ENCODE measurements at regions not wholly inside any gene's neighbourhood (a gene's known extent, or its start where the extent isn't known, plus 50 kb on each side); places are given as distances from the start of the nearest gene placed in this dataset.

DNA sequence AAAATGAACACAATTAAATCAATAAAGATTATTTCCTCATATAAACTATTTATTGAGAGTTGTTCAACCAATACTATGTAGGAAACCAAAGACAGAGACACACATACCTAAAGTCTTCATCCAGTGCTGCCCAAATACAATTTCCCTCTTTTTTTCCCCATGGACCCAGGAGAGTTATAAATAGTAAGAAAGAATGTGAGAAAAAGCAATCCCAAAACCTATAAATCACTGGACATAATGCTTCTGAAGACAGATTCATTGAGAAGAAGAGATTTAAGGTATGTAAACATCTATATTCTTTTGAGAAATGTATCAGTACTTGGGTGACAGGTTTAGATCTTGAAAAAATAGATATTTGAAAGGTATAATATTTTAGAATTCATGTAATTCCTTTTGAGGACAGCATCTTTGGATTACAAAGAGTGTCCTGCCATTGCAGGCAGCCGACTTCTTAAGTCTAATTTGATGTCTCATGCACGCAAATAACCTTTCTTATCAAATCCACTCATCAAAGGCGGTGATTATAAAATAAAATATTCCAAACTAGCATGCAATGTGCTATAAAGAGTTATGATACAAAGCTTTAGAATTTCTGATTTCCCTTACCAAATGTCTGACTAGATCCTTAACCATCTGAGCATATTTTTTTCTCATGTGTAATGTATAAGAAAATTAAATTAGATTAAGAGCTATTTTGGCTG lies 739.4 kb downstream of the LIG4 start:
- no peak for DNase-seq (ENCODE audit: low read depth in 2 of 2)

GRCh38 chr13:107473253-107473652 lies 742.1 kb downstream of the LIG4 start:
- no peak for DNase-seq (ENCODE audit: low read depth in 2 of 2)

DNA sequence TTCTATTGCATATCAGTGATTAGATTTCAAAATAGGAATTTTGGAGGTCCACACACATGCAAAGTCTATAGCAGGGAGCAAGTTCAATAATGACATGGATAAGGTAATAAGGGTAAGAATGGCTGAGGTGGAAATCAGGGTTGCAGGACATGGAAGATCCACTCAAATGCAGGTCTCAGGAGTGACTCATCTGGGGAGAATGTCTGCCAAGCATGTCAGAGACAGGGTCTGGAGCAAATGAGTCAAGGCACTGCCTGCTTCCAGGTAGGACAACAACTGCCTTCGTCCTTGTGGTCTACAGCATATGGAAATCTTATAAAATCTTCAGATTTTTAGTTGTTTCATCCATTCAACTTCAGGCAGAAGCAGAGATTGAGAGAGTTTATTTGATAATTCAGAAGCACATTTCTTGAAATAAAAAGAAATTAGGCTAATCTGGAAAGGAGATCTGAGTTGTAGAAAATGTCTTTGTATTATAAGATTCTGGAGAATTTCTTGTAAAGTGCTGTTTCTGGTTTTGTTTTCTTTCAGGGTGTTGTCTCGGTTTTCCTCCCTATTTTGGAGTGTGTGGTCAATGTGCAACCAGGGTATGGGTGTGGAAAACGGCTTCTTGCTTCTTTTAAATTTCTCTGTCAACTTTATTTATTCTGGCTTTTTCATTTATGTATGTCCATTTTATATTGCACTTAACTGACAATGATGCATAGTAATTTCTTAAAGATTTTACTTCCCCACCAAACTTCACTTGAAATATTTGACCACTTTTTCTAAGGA lies 748.8 kb downstream of the LIG4 start:
- DNase-seq (ENCODE audit: low read depth in 2 of 2), result no peak

- DNase-seq (ENCODE audit: low read depth in 2 of 2), result no peak
Measured at GRCh38 chr13:107462501-107462900, 752.8 kb downstream of the LIG4 start.

DNA sequence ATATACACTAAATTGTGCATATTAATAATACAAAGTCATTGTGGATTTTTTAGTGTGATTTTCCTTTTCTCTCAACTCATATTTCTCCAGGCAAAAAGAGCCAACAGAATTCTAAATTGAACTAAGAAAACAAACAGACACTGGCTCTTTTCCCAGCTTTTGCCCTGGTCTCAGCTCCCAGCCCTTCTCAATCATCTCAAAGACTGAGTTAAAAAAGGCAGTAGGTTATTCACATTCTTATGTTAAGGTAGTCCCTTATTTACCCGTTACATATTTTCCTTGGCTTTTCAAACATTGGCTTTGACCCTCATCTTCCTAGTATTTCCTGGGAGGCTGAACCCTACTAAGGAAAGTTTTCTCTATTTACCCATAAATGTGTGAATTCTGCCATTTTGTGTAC lies 753.6 kb downstream of the LIG4 start:
- DNase-seq (ENCODE audit: low read depth in 2 of 2), result no peak

GRCh38 chr13:107459430-107459829 lies 755.9 kb downstream of the LIG4 start:
- DNase-seq (ENCODE audit: low read depth in 2 of 2), result no peak

DNA sequence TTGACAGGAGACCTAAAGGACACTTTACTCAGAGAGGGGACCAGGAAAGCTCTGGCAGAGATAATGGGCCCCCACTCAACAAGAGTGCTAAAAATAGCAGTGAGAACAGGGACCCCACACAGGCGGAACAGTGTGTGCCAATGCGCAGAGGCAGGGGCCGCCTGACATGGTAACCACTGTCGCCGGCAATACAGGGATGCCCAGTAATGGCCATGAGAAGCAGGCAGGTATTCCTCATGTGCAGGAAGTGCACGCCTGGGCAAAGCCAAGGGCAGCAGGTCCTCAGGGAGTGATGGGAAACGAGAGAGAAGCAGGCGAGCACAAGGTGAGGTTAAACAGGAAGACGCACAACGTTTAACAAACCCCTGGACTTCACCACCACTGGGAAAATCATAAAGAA lies 757.1 kb downstream of the LIG4 start:
- no peak for DNase-seq (ENCODE audit: low read depth in 2 of 2)

DNA sequence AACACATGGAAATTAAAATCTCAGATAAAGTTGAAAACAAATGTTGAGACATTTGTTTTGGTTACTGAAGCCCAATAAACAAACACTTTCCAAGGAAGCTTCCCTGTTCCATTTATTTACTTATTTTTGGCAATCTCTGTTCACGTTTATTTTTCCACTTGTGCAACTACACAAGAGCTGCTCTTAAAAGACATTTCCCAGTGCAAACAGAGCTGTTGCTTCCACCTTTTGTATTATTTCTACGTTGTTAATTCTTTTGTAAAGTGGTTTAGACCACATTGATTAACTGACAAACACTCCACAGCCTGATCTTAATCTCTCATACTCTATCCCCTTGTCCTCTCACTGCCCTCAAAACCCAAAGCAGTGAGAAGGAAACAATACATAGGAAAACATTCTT lies 757.6 kb downstream of the LIG4 start:
- no peak for DNase-seq (ENCODE audit: low read depth in 2 of 2)

DNA sequence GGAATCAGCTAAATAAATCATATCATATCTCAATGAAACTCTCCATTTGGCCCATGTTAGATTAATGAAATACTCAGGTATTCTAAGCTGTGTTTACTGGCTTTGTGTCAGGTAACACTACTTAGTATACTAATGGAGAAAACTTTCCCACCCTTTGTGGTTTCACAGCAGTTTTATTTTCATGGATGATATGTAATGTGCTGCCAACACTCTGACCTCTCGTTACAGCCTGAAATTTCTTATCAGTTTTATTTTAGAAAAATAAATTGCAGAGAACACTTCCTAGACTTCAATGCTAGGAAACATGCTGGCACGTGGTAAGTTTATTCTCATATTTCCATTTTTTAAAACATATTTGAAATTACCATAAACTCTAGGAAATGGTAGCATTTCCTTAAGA lies 758.9 kb downstream of the LIG4 start:
- no peak for DNase-seq (ENCODE audit: low read depth in 2 of 2)

DNA sequence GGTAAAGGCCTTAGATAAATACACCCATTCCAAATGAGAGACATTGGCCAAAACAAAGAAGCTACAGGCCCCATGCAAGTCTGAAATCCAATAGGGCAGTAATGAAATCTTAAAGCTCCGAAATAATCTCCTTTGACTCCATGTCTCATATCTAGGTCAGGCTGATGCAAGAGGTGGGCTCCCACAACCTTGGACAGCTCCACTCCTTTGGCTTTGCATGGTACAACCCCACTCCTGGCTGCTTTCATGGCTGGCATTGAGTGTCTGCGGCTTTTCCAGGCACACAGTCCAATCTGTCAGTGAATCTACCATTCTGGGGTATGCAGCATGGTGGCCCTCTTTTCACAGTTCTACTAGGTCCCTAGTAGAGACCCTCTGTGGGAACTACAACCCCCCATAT lies 762.5 kb downstream of the LIG4 start:
- no peak for DNase-seq (ENCODE audit: low read depth in 2 of 2)

DNA sequence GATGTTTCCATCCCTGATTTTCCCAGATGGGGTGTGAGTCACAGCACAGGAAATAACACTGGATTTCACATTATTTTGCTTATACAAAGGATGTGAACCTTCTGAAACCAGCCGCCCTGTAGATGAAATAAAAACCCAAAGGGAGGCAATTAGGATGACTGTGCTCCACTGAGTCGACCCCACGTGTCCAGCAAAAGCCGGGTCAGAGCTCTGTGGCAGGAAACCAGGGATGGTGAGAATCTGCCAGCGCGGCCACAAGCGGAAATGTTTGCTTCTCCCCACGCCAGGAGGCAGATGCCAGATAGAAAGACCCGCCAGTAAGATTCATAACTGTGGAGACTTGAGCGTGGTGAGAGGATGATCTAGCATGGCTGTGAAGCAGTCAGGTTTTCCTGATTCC lies 764.4 kb downstream of the LIG4 start:
- no peak for DNase-seq (ENCODE audit: low read depth in 2 of 2)

GRCh38 chr13:107450431-107450830 lies 764.9 kb downstream of the LIG4 start:
- no peak for DNase-seq (ENCODE audit: low read depth in 2 of 2)

DNA sequence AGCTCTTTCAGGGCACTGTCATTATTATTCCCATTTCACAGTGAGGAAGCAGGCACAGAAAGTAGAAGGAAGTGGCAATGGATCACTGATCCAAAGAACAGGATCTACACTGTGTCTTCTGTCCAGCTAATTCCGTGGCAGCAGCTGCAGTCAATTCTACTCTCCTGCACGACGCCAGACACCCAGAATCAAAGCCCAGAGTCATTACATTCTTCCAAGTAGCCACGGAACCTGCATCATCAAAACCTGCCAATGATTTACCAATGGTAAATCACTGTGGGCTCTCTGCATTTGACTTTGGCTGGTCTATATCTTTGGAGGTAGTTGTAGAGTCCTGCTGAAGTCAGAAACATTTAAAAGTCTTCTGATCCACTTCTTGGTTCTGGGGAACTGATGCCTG lies 767.7 kb downstream of the LIG4 start:
- DNase-seq (ENCODE audit: low read depth in 2 of 2), result no peak

DNA sequence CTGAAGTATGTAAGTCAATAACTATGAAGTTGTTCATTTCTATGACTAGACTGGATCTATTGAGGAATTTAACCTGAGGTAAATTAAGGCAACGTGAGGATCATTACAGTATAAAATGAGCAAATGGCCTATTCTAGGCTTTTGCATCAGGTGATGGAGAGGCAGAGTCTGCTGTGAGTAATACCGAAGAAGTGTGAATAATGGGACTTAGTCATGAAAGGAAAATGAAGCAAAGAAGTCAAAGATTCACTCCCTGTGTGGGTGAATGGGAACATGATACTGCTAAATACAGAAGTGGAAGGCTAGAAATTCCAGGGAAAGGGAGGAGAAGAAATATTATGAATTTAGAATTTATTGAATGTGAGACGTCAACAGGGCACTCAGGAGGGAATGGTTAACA lies 774.1 kb downstream of the LIG4 start:
- no peak for DNase-seq (ENCODE audit: low read depth in 2 of 2)

DNA sequence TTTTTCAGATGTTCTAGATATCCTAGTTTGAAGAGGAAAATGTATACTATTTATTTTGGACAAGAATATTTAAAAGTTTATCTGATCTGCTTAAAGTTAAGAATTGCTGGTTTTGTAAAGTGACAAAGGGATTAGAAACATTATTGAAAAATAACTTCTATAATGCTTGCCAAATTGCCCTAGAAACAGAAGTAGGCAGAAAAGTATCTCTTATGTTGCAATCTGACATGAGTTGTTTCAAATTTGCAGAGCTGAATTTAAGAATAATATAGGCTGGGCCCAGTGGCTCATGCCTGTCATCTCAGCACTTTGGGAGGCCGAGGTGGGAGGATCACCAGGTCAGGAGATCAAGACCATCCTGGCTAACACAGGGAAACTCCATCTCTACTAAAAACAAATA lies 777.1 kb downstream of the LIG4 start:
- no peak for DNase-seq (ENCODE audit: low read depth in 2 of 2)

DNA sequence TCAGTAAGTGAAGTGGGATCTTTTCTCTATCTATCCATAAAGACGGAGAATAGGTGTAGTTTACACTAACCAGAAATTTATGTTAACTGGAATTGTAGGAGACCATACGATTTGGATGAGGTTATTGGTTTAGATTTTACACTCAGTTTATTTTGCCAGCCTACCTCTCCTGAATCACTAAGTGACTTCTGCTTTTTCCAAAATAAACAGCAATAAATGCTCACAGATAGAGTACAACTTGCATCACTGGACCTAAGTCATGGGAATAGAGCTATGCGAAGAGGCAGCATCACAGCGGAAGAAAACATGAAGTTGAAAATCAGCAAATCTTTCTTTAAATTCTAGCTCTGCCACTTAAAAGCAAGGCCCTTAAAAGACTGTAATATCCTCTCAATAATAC lies 781.0 kb downstream of the LIG4 start:
- no peak for DNase-seq (ENCODE audit: low read depth in 2 of 2)

DNA sequence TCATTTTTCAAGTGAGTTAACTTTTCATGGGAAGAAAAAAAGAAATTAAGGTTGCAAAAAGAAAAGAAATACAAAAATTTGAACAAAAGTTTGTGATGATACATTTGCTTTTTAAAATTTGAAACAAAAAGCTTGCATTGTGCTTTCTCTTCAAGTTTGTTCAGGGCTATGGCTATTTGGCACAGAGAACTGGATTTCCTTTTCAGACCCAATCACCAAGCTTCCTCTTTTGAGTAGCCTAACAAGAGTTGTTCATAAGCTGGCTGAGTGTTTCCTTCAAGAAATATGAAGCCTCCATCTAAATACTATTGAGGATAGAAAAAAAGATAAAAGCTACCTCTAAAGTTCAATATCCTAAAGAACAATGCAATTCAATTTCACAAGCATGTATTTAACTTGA lies 787.8 kb downstream of the LIG4 start:
- DNase-seq (ENCODE audit: low read depth in 2 of 2), result no peak

DNA sequence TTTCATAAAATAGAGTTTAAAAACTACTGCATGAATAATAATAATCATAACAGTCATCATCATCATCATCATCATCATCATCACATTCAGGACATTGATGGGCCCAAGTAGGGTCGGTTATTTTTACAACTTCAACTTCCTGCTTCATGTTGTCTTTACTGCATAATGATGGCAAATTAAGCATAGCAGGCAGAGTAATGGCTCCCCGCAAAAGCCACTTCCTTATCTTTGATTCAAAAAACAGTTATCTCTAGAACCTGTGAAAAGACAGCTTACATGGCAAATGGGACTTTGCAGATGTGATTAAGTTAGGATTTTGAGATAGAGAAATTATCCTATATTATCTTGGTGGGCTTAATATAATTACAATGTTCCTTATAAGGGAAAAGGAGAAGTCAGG lies 792.9 kb downstream of the LIG4 start:
- DNase-seq (ENCODE audit: low read depth in 2 of 2), result no peak

DNA sequence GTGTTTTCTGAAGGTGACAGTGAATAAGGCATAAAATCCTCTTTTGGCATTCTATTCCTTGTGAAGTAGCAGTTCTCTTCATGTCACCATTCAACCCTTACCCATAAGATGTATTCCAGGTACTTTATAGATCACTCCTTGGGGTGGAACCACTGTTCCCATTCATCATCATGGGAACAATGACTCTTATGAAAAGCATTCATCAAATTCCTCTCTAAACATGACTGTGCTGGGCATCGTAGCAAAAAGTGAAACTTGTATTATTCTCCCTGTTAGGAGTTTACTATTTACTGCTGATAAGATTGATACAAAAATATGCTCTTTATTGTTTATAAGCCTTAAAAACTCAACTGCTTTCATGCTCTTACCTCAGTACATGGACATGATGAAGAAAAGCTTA lies 793.4 kb downstream of the LIG4 start:
- DNase-seq (ENCODE audit: low read depth in 2 of 2), result no peak

DNA sequence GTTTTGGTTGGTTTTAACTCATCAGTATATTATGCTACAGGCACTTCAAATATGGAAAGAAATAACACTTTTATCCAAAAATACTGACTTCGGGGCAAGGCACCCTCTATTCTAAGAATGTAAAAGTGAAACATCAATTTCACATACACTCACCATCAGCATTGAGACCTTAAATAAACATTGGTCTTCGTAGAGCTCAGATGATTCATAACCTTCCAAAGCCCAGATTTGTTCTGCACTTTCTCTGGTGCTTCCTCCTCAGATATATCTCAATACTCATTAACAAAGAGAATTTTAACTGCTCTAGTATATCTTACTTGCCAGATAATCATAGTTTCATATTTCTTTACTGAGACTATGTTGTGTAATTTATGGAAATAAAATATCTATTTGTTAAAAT lies 794.3 kb downstream of the LIG4 start:
- DNase-seq (ENCODE audit: low read depth in 2 of 2), result no peak

- DNase-seq (ENCODE audit: low read depth in 2 of 2), result no peak
Measured at GRCh38 chr13:107413005-107413404, 802.3 kb downstream of the LIG4 start.

GRCh38 chr13:107407074-107407473 lies 808.3 kb downstream of the LIG4 start:
- DNase-seq (ENCODE audit: low read depth in 2 of 2), result no peak

GRCh38 chr13:107395927-107396662 lies 819.2 kb downstream of the LIG4 start:
- no peak for DNase-seq (ENCODE audit: low read depth in 2 of 2)

Measured in stimulated activated CD8-positive, alpha-beta memory T cell treated with anti-CD3 and anti-CD28 coated beads, Interleukin-7, amount 100 ng/mL, for 1 hour (primary cell).